Activated naive CD8-positive, alpha-beta T cell treated with anti-CD3 and anti-CD28 coated beads, Interleukin-2, amount 10 ng/mL, durations not matched to agents 7 days and 5 days (primary cell): ENCODE measurements at regions not wholly inside any gene's neighbourhood (a gene's known extent, or its start where the extent isn't known, plus 50 kb on each side); places are given as distances from the start of the nearest gene placed in this dataset.
"Not testable (repeated sequence)": the region's sequence is repeated elsewhere in the genome, so short reads cannot be mapped to it uniquely, and the experiment has no call there.

ENCODE experiments used
- ATAC-seq: fragments of 150-1000 bp; cut with Tn5 transposase; one replicate; pipeline ENCODE4 v1.10.0; 2021; ENCODE audit warnings: low read depth, moderate library complexity
- POLR2A ChIA-PET: fragments of 350-600 bp; sonication (Branson Sonifier 250); formaldehyde crosslinking; loops from one replicate; lab custom pipeline; 2021; ENCODE audit warnings: antibody characterized with exemption; lab: Charles Lee
- DNase-seq: peaks from one replicate; pipeline ENCODE4 v3.0.0; 2021
- H3K27ac Mint-ChIP-seq: one replicate; pipeline ENCODE4 v1.8.0; 2022; ENCODE audit warnings: mild to moderate bottlenecking, mixed read lengths
- H3K27me3 Mint-ChIP-seq: one replicate; pipeline ENCODE4 v1.8.0; 2022; ENCODE audit warnings: mild to moderate bottlenecking, moderate library complexity, mixed read lengths
- H3K36me3 Mint-ChIP-seq: one replicate; pipeline ENCODE4 v1.8.0; 2021; ENCODE audit warnings: mild to moderate bottlenecking, mixed read lengths
- H3K4me1 Mint-ChIP-seq: one replicate; pipeline ENCODE4 v1.8.0; 2021; ENCODE audit warnings: mixed read lengths
- H3K4me3 Mint-ChIP-seq: one replicate; pipeline ENCODE4 v1.8.0; 2022; ENCODE audit warnings: mild to moderate bottlenecking, moderate library complexity, mixed read lengths
- H3K9me3 Mint-ChIP-seq: one replicate; pipeline ENCODE4 v1.8.0; 2021; ENCODE audit warnings: mixed read lengths

GRCh38 chr1:101463195-101463594 is 226.4 kb downstream of the S1PR1 start:
- Mint-ChIP-seq H3K36me3 (peaks cover 2% of the 10 kb centered on the region), H3K27ac (no peak overlapping the region), H3K27me3 (no peaks in the 10 kb centered on the region), H3K4me1 (no peaks in the 10 kb centered on the region), H3K9me3 (no peaks in the 10 kb centered on the region), H3K4me3 (no peak overlapping the region)
- DNase-seq = no peak
- no peak for ATAC-seq
- POLR2A ChIA-PET = no interaction called here

GRCh38 chr1:101465941-101466340 is 229.1 kb downstream of the S1PR1 start:
- POLR2A ChIA-PET = no interaction called here
- Mint-ChIP-seq H3K27ac (no peak overlapping the region), H3K4me3 (no peak overlapping the region), H3K36me3 (peaks cover 2% of the 10 kb centered on the region), H3K4me1 (no peaks in the 10 kb centered on the region), H3K9me3 (peaks cover 3% of the 10 kb centered on the region), H3K27me3 (no peaks in the 10 kb centered on the region)
- DNase-seq (no peak), ATAC-seq (no peak)

- Mint-ChIP-seq H3K27ac (no peak overlapping the region), H3K4me1 (peaks cover 7% of the 10 kb centered on the region), H3K9me3 (peaks cover 12% of the 10 kb centered on the region), H3K36me3 (peaks cover 5% of the 10 kb centered on the region), H3K4me3 (no peak overlapping the region), H3K27me3 (no peaks in the 10 kb centered on the region)
- ATAC-seq (no peak), DNase-seq (no peak)
- POLR2A ChIA-PET = interaction anchor here (0.6 kb wide), 1 partner anchor 43 kb away, joined by 3 read pairs; no protein-coding TSS in a partner anchor
These were observed 237.3 kb downstream of the S1PR1 start for GRCh38 chr1:101474039-101474665.

DNA sequence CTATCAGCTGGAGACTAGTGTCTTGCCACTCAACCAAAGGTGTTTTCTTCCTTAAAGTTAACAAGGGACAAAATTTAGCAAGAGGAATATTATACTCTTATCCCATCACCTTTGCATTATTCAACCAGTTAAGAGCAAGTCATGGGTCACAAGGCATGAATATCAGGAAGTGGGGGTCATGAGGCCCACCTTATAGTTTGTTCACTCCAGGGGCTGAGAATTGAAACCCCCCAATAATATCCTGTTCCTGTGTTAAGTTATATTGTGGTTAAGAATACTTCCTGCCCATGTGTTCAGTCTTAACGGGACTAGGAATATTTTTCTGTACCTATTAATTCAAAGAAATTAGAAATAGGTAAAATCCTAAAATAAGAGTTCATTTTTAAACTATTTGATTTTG is 239.7 kb downstream of the S1PR1 start:
- DNase-seq (no peak), ATAC-seq (no peak)
- Mint-ChIP-seq H3K4me1 (peaks cover 7% of the 10 kb centered on the region), H3K9me3 (peaks cover 10% of the 10 kb centered on the region), H3K27me3 (no peaks in the 10 kb centered on the region), H3K36me3 (peaks cover 4% of the 10 kb centered on the region), H3K4me3 (no peak overlapping the region), H3K27ac (no peak overlapping the region)
- POLR2A ChIA-PET = no interaction called here

- Mint-ChIP-seq H3K4me3 (no peak overlapping the region), H3K27me3 (peaks cover 2% of the 10 kb centered on the region), H3K36me3 (no peaks in the 10 kb centered on the region), H3K27ac (no peak overlapping the region), H3K9me3 (peaks cover 2% of the 10 kb centered on the region), H3K4me1 (peaks cover 7% of the 10 kb centered on the region)
- no peak for ATAC-seq
- DNase-seq = no peak
- POLR2A ChIA-PET = no interaction called here
These were observed 243.1 kb downstream of the S1PR1 start for GRCh38 chr1:101479945-101480344.

DNA sequence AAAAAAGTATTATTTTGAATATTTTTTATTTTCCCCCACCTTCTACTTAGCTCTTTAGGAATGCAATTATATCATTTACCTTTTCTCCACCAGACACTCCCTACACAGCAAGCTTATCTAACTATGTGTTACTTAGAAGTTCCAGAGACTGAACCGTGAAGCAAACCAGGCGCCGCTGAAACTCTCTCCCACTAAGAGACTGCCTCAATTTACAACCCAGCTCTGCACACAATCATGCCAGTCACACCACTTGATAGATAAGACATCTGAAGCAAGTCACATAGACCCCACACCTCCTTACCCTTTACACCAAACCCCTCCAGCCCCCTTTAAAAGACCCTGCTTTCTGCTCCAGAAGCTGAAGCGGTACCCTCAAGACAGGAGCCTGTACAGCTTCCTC is 245.5 kb downstream of the S1PR1 start:
- H3K9me3 Mint-ChIP-seq = peaks cover 2% of the 10 kb centered on the region
- peaks cover 6% of the 10 kb centered on the region for H3K27me3 Mint-ChIP-seq
- H3K4me3 Mint-ChIP-seq = no peak overlapping the region
- H3K36me3 Mint-ChIP-seq = no peaks in the 10 kb centered on the region
- ATAC-seq (no peak), DNase-seq (no peak)
- POLR2A ChIA-PET = no interaction called here
- no peaks in the 10 kb centered on the region for H3K4me1 Mint-ChIP-seq
- no peak overlapping the region for H3K27ac Mint-ChIP-seq

GRCh38 chr1:101483982-101484688 is 247.3 kb downstream of the S1PR1 start:
- peaks cover 2% of the 10 kb centered on the region for H3K9me3 Mint-ChIP-seq
- no peaks in the 10 kb centered on the region for H3K36me3 Mint-ChIP-seq
- H3K4me3 Mint-ChIP-seq = no peak overlapping the region
- H3K4me1 Mint-ChIP-seq = no peaks in the 10 kb centered on the region
- DNase-seq (no peak), ATAC-seq (no peak)
- POLR2A ChIA-PET = no interaction called here
- peaks cover 6% of the 10 kb centered on the region for H3K27me3 Mint-ChIP-seq
- H3K27ac Mint-ChIP-seq = no peak overlapping the region

- peaks cover 6% of the 10 kb centered on the region for H3K27me3 Mint-ChIP-seq
- H3K36me3 Mint-ChIP-seq = no peaks in the 10 kb centered on the region
- peaks cover 4% of the 10 kb centered on the region for H3K9me3 Mint-ChIP-seq
- H3K4me3 Mint-ChIP-seq = no peak overlapping the region
- DNase-seq (no peak), ATAC-seq (no peak)
- no peaks in the 10 kb centered on the region for H3K4me1 Mint-ChIP-seq
- POLR2A ChIA-PET = no interaction called here
- no peak overlapping the region for H3K27ac Mint-ChIP-seq
These were observed 248.0 kb downstream of the S1PR1 start for GRCh38 chr1:101484689-101485338.

DNA sequence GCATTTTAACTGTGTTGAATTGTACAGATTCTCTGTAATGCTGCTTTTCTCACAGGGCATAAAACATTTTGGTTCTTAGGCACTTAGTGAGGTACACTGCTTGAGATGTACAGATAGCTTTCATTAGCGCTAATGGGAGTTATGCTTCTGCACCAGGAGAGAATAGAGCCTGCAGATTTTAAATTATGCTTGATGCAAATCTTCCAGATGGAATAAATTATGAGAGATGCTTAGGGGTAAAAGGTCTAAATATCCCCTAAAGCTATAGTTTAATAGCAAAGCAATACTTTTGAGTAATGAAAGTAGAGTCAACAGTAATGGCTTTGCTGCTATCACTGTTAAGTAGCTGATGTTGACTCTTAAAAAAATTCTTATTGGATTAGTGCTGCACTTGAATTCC is 248.9 kb downstream of the S1PR1 start:
- ATAC-seq = no peak
- H3K27ac Mint-ChIP-seq = no peak overlapping the region
- DNase-seq = no peak
- H3K4me1 Mint-ChIP-seq = no peaks in the 10 kb centered on the region
- no peak overlapping the region for H3K4me3 Mint-ChIP-seq
- POLR2A ChIA-PET = no interaction called here
- H3K27me3 Mint-ChIP-seq = peaks cover 7% of the 10 kb centered on the region
- H3K36me3 Mint-ChIP-seq = no peaks in the 10 kb centered on the region
- H3K9me3 Mint-ChIP-seq = peaks cover 2% of the 10 kb centered on the region

DNA sequence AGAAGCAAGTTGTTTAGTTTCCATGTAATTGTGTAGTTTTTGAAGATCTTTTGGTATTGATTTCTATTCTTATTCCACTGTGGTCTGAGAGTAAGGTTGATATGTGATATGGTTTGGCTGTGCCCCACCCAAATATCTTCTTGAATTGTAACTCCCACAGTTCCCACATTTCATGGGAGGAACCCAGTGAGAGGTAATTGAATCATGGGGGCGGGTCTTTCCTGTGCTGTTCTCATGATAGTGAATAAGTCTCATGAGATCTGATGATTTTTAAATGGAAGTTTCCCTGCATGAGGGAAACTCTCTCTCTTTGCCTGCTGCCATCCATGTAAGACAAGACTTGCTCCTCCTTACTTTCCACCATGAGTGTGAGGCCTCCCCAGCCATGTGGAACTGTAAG is 255.3 kb downstream of the S1PR1 start:
- POLR2A ChIA-PET, H3K27ac Mint-ChIP-seq, ATAC-seq: not testable (repeated sequence)

DNA sequence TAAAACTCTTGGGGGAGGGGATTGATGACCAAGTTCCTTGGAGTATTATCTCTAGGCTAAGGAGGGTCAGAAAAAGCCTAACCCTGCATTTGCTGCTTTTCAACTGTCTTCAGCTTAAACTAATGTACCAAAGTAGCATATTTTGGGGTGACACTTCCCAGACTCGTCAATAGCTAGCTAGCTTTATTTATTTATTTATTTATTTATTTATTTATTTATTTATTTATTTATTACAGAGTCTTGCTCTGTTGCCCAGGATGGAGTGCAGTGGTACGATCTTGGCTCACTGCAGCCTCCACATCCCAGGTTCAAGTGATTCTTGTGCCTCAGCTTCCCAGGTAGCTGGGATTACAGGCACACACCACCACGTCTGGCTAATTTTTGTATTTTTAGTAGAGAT is 257.1 kb downstream of the S1PR1 start:
- POLR2A ChIA-PET, H3K4me3 Mint-ChIP-seq, H3K27me3 Mint-ChIP-seq, H3K27ac Mint-ChIP-seq, DNase-seq, H3K9me3 Mint-ChIP-seq, ATAC-seq, H3K36me3 Mint-ChIP-seq, H3K4me1 Mint-ChIP-seq: not testable (repeated sequence)

More for the DNA sequence above, 255.3 kb downstream of the S1PR1 start:
- H3K9me3 Mint-ChIP-seq, H3K27me3 Mint-ChIP-seq, DNase-seq, H3K36me3 Mint-ChIP-seq, H3K4me3 Mint-ChIP-seq, H3K4me1 Mint-ChIP-seq: not testable (repeated sequence)

DNA sequence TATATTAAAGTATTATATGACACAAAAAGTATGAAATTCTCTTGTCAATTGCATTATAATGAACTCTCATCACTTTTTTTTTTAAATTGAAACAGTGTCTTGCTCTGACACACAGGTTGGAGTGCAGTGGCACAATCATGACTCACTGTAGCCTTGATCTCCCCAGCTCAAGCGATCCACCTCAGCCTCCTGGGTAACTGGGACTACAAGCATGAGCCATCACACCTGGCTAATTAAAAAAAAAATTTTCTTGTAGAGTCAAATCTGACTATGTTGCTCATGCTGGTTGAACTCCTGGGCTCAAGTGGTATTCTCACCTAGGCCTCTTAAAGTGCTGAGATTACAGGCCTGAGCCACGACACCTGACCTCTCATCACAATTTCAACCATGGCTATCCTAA is 259.3 kb downstream of the S1PR1 start:
- H3K27me3 Mint-ChIP-seq = peaks cover 2% of the 10 kb centered on the region
- POLR2A ChIA-PET = no interaction called here
- H3K27ac Mint-ChIP-seq = no peak overlapping the region
- H3K4me1 Mint-ChIP-seq = no peaks in the 10 kb centered on the region
- no peak for DNase-seq
- H3K4me3 Mint-ChIP-seq = no peak overlapping the region
- H3K9me3 Mint-ChIP-seq = peaks cover 3% of the 10 kb centered on the region
- H3K36me3 Mint-ChIP-seq = no peaks in the 10 kb centered on the region
- no peak for ATAC-seq

GRCh38 chr1:101497881-101498559 is 261.2 kb downstream of the S1PR1 start:
- Mint-ChIP-seq H3K27me3 (no peaks in the 10 kb centered on the region), H3K27ac (no peak overlapping the region), H3K4me1 (no peaks in the 10 kb centered on the region), H3K9me3 (no peaks in the 10 kb centered on the region), H3K36me3 (no peaks in the 10 kb centered on the region), H3K4me3 (no peak overlapping the region)
- ATAC-seq = no peak
- DNase-seq = no peak
- POLR2A ChIA-PET = no interaction called here
